ENCODE measurements at regions not wholly inside any gene's neighbourhood (a gene's known extent, or its start where the extent isn't known, plus 50 kb on each side); places are given as distances from the start of the nearest gene placed in this dataset.
"Not testable (repeated sequence)": the region's sequence is repeated elsewhere in the genome, so short reads cannot be mapped to it uniquely, and the experiment has no call there.

- Mint-ChIP-seq H3K36me3 (ENCODE audit: low read depth) (no peaks in the 10 kb centered on the region), H3K4me1 (ENCODE audit: low read depth) (no peaks in the 10 kb centered on the region), H3K4me3 (no peak overlapping the region), H3K9me3 (no peaks in the 10 kb centered on the region; the same call in 1 of the 2 replicates), H3K27me3 (ENCODE audit: insufficient read depth) (peaks cover 10% of the 10 kb centered on the region), H3K27ac (no peak overlapping the region)
- no peak for TF ChIP-seq CTCF (IDR thresholded peaks at IDR 0.05)
- no peak for DNase-seq
These were observed 281.0 kb downstream of the TFAP2C start for GRCh38 chr20:56909918-56910714.

GRCh38 chr20:56911946-56912345, 282.8 kb downstream of the TFAP2C start:
- H3K27me3 Mint-ChIP-seq (ENCODE audit: insufficient read depth), result peaks cover 10% of the 10 kb centered on the region
- no peak for TF ChIP-seq CTCF (IDR thresholded peaks at IDR 0.05)

GRCh38 chr20:56914532-56914931, 285.4 kb downstream of the TFAP2C start:
- TF ChIP-seq CTCF (IDR thresholded peaks at IDR 0.05), result no peak
- Mint-ChIP-seq H3K4me1 (ENCODE audit: low read depth) (no peaks in the 10 kb centered on the region), H3K36me3 (ENCODE audit: low read depth) (no peaks in the 10 kb centered on the region), H3K27me3 (ENCODE audit: insufficient read depth) (peaks cover 13% of the 10 kb centered on the region), H3K9me3 (no peaks in the 10 kb centered on the region; the same call in 1 of the 2 replicates), H3K4me3 (no peak overlapping the region), H3K27ac (no peak overlapping the region)
- DNase-seq, result no peak

More at GRCh38 chr20:56911946-56912345, 282.8 kb downstream of the TFAP2C start:
- no peak overlapping the region for H3K4me3 Mint-ChIP-seq
- H3K9me3 Mint-ChIP-seq, result no peaks in the 10 kb centered on the region; the same call in 1 of the 2 replicates
- H3K36me3 Mint-ChIP-seq (ENCODE audit: low read depth), result no peaks in the 10 kb centered on the region
- H3K4me1 Mint-ChIP-seq (ENCODE audit: low read depth), result no peaks in the 10 kb centered on the region
- no peak overlapping the region for H3K27ac Mint-ChIP-seq
- no peak for DNase-seq

GRCh38 chr20:56916345-56916622, 287.2 kb downstream of the TFAP2C start:
- Mint-ChIP-seq H3K36me3 (ENCODE audit: low read depth) (no peaks in the 10 kb centered on the region), H3K9me3 (no peaks in the 10 kb centered on the region; the same call in 1 of the 2 replicates), H3K4me1 (ENCODE audit: low read depth) (no peaks in the 10 kb centered on the region), H3K4me3 (no peak overlapping the region), H3K27ac (no peak overlapping the region), H3K27me3 (ENCODE audit: insufficient read depth) (peaks cover 16% of the 10 kb centered on the region)
- no peak for DNase-seq
- no peak for TF ChIP-seq CTCF (IDR thresholded peaks at IDR 0.05)

- H3K27ac Mint-ChIP-seq; DNase-seq; H3K4me3 Mint-ChIP-seq; H3K9me3 Mint-ChIP-seq; H3K4me1 Mint-ChIP-seq (ENCODE audit: low read depth); H3K36me3 Mint-ChIP-seq (ENCODE audit: low read depth): not testable (repeated sequence)
- peaks cover 13% of the 10 kb centered on the region for H3K27me3 Mint-ChIP-seq (ENCODE audit: insufficient read depth)
These were observed 290.9 kb downstream of the TFAP2C start for GRCh38 chr20:56920041-56920440.

GRCh38 chr20:56922497-56922896, 293.4 kb downstream of the TFAP2C start:
- TF ChIP-seq CTCF (IDR thresholded peaks at IDR 0.05), result no peak
- Mint-ChIP-seq H3K27ac (no peak overlapping the region), H3K4me3 (no peak overlapping the region), H3K4me1 (ENCODE audit: low read depth) (no peaks in the 10 kb centered on the region), H3K36me3 (ENCODE audit: low read depth) (no peaks in the 10 kb centered on the region), H3K9me3 (no peaks in the 10 kb centered on the region), H3K27me3 (ENCODE audit: insufficient read depth) (peaks cover 16% of the 10 kb centered on the region)
- DNase-seq, result no peak

Measured in HFFc6 (cell line).